ENCODE measurements at regions not wholly inside any gene's neighbourhood (a gene's known extent, or its start where the extent isn't known, plus 50 kb on each side); places are given as distances from the start of the nearest gene placed in this dataset.
A peak's percentile ranks its signal among the peaks of the same experiment; 100 is the strongest.

- dilution Hi-C loops (cut with MboI; ENCODE audit: extremely low pct_ligation_motif_present, low sequenced_read_pairs), result no loop called here
- H4K20me1 ChIP-seq (ENCODE audit: control insufficient read depth, extremely low read depth, insufficient read depth, low read length), result no peaks in the 10 kb centered on the region
- DNase-seq (ENCODE audit: low read depth, low spot score) (no peak), FAIRE-seq (no peak)
- no peaks in the 10 kb centered on the region for H3K9me1 ChIP-seq (ENCODE audit: control insufficient read depth, extremely low read depth, insufficient read depth, low read length)
- no peak overlapping the region for H3K4me3 ChIP-seq (ENCODE audit: control insufficient read depth in 2 of 3, extremely low read depth in 1 of 3, insufficient read depth in 2 of 3, low read depth in 1 of 3, low read length in 3 of 3)
- TF ChIP-seq, protein P1, sequence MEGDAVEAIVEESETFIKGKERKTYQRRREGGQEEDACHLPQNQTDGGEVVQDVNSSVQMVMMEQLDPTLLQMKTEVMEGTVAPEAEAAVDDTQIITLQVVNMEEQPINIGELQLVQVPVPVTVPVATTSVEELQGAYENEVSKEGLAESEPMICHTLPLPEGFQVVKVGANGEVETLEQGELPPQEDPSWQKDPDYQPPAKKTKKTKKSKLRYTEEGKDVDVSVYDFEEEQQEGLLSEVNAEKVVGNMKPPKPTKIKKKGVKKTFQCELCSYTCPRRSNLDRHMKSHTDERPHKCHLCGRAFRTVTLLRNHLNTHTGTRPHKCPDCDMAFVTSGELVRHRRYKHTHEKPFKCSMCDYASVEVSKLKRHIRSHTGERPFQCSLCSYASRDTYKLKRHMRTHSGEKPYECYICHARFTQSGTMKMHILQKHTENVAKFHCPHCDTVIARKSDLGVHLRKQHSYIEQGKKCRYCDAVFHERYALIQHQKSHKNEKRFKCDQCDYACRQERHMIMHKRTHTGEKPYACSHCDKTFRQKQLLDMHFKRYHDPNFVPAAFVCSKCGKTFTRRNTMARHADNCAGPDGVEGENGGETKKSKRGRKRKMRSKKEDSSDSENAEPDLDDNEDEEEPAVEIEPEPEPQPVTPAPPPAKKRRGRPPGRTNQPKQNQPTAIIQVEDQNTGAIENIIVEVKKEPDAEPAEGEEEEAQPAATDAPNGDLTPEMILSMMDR (optimal IDR thresholded peaks at IDR 0.05 in 1 of 3, IDR thresholded peaks at IDR 0.05 in 1 of 3, conservative IDR thresholded peaks at IDR 0.05 in 1 of 3; ENCODE audit: extremely low read depth in 1 of 3, insufficient read depth in 2 of 3, low read length in 3 of 3), result no peak
- no peak for TF ChIP-seq EZH2 (IDR thresholded peaks at IDR 0.05; ENCODE audit: low read length)
- H3K4me2 ChIP-seq (ENCODE audit: control insufficient read depth, extremely low read depth, insufficient read depth, low read depth, low read length), result peak overlapping the region; percentile 20
- H3K27ac ChIP-seq (ENCODE audit: control insufficient read depth, insufficient read depth, low read length), result no peak overlapping the region
- peaks cover 5% of the 10 kb centered on the region for H3K4me1 ChIP-seq (ENCODE audit: control insufficient read depth, extremely low read depth, insufficient read depth, low read length)
- no peaks in the 10 kb centered on the region for H3K9me3 ChIP-seq (ENCODE audit: control insufficient read depth, low read depth, low read length)
- H3K36me3 ChIP-seq (ENCODE audit: control insufficient read depth in 2 of 2, extremely low read depth in 1 of 2, insufficient read depth in 2 of 2, low read length in 2 of 2), result no peaks in the 10 kb centered on the region
- H3K79me2 ChIP-seq (ENCODE audit: control insufficient read depth, insufficient read depth, low read length), result no peaks in the 10 kb centered on the region
- no peak overlapping the region for H3K9ac ChIP-seq (ENCODE audit: control insufficient read depth, extremely low read depth, insufficient read depth, low read length)
- H3K27me3 ChIP-seq (ENCODE audit: control insufficient read depth, extremely low read depth, insufficient read depth, low read length), result no peaks in the 10 kb centered on the region
- H2AFZ ChIP-seq (ENCODE audit: control insufficient read depth, low read length), result no peak overlapping the region
These were observed 375.1 kb downstream of the MED10 start for GRCh38 chr5:6003040-6003825.

DNA sequence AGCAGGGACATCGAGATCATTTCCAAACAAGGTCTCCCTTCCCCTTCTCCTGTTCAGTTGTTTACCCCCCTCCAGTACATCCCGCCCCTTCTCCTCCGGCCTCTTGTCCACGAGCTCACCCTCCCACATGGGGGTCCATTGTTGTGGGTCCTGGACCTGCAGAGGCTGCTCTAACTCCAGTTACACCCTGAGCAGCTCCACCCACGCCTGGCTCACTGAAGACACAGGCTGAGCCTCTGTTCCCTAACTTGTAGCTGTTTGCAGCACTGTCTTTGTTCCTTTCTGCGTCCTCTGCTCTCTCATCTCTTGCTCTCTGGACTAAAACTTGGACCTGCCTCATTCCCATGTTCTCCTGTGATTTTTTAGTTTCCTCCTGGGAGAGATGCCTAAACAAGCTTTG lies 377.5 kb downstream of the MED10 start:
- no peaks in the 10 kb centered on the region for H3K79me2 ChIP-seq (ENCODE audit: control insufficient read depth, insufficient read depth, low read length)
- no peak for FAIRE-seq
- no peak overlapping the region for H3K9ac ChIP-seq (ENCODE audit: control insufficient read depth, extremely low read depth, insufficient read depth, low read length)
- peaks cover 5% of the 10 kb centered on the region for H3K4me1 ChIP-seq (ENCODE audit: control insufficient read depth, extremely low read depth, insufficient read depth, low read length)
- H3K9me3 ChIP-seq (ENCODE audit: control insufficient read depth, low read depth, low read length), result no peaks in the 10 kb centered on the region
- TF ChIP-seq, protein P1 (optimal IDR thresholded peaks at IDR 0.05 in 1 of 3, IDR thresholded peaks at IDR 0.05 in 1 of 3, conservative IDR thresholded peaks at IDR 0.05 in 1 of 3; ENCODE audit: extremely low read depth in 1 of 3, insufficient read depth in 2 of 3, low read length in 3 of 3), result no peak
- no peak for TF ChIP-seq EZH2 (IDR thresholded peaks at IDR 0.05; ENCODE audit: low read length)
- H3K36me3 ChIP-seq (ENCODE audit: control insufficient read depth in 2 of 2, extremely low read depth in 1 of 2, insufficient read depth in 2 of 2, low read length in 2 of 2), result no peaks in the 10 kb centered on the region
- no peak overlapping the region for H3K4me3 ChIP-seq (ENCODE audit: control insufficient read depth in 2 of 3, extremely low read depth in 1 of 3, insufficient read depth in 2 of 3, low read depth in 1 of 3, low read length in 3 of 3)
- H3K27ac ChIP-seq (ENCODE audit: control insufficient read depth, insufficient read depth, low read length), result no peak overlapping the region
- H3K4me2 ChIP-seq (ENCODE audit: control insufficient read depth, extremely low read depth, insufficient read depth, low read depth, low read length), result no peak overlapping the region
- no peaks in the 10 kb centered on the region for H3K27me3 ChIP-seq (ENCODE audit: control insufficient read depth, extremely low read depth, insufficient read depth, low read length)
- H3K9me1 ChIP-seq (ENCODE audit: control insufficient read depth, extremely low read depth, insufficient read depth, low read length), result no peaks in the 10 kb centered on the region
- no peaks in the 10 kb centered on the region for H4K20me1 ChIP-seq (ENCODE audit: control insufficient read depth, extremely low read depth, insufficient read depth, low read length)
- dilution Hi-C loops (cut with MboI; ENCODE audit: extremely low pct_ligation_motif_present, low sequenced_read_pairs), result no loop called here
- DNase-seq (ENCODE audit: low read depth, low spot score), result no peak
- H2AFZ ChIP-seq (ENCODE audit: control insufficient read depth, low read length), result no peak overlapping the region

Data from keratinocyte (primary cell).